GM12873 (cell line): ENCODE measurements at regions not wholly inside any gene's neighbourhood (a gene's known extent, or its start where the extent isn't known, plus 50 kb on each side); places are given as distances from the start of the nearest gene placed in this dataset.

Experiments
- CTCF ChIP-seq: IDR thresholded peaks from 2 replicates; pipeline ENCODE4 v1.5.1; 2012; ENCODE audit warnings: low read depth, mild to moderate bottlenecking, moderate library complexity, low read length, control low read depth; ENCODE audit not compliant: insufficient read depth; ENCODE audit errors: missing control alignments

DNA sequence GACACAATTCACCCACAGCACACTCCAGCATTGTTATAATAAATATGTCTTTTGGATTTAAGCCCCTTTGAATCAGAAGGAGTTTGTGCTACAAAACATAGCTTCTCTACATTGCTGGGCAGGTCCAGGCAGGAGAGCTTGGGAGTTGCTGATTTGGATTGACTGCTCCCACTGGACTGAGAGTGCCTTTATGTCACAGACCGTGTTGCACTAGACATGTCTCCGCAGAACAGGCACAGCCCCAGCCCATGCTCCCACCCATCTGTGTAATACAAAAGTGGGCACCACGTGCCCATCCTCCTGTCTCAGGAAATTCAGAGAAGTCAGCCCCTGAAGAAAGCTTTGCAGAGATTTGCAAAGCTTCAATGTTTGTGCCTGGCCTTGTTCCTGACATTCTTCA lies 117.1 kb downstream of the MED10 start:
- no peak for TF ChIP-seq CTCF

DNA sequence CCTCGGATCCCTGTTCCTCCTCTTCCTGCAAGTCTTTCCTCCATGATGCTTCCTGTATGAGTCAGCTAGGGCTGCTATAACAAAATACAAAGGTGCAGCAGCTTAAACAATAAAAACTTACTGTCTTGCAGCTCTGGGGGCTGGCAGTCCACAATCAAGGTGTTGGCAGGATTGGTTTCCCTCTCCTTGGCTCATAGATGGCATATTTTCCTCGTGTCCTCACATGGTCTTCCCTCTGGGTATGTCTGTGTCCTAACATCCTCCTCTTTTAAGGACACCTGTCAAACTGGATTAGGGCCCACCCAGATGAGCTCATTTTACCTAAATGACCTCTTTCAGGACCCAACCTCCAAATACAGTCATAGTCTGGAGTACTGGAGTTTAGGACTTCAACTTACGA lies 117.5 kb downstream of the MED10 start:
- TF ChIP-seq CTCF, result no peak

GRCh38 chr5:6256901-6257300 lies 121.4 kb downstream of the MED10 start:
- TF ChIP-seq CTCF, result no peak

DNA sequence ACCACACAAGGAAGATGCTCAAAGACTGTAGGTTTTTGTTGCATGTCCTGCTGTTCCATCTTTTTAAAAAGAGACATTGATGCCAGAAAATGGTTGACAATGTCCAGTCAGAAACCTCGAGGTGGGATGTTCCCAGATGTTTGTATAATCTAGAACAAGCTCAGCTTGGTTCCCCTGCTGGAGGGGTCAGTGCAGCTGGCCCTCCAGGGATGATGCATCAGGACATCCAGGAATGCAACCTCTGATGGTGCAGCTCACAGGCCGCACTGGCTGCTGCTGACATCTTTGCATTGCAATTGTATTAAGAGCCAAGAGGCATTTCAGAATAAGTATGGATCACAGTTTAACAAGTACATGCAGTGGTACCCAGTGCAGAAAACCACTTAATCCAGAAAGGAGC lies 122.4 kb downstream of the MED10 start:
- TF ChIP-seq CTCF, result no peak

DNA sequence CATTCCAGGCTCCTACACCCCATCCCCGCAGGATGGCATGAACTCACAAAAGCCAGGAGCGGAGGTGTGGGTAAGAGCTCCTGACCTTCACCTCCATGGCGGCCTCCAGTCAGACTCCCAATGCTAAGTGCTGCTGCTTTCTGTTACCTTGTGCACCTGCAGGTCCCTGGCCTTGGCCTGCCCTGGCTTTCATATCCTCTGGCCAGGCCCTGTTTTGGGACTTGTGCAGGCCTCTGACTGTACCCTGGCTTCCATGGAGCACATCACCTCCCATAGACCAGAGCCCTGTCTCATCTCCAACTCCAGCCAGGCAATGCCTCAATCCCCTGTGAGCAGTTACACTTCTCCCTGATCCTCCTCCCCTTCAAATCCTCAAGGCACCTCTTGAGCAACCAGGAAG lies 124.5 kb downstream of the MED10 start:
- TF ChIP-seq CTCF, result no peak

- no peak for TF ChIP-seq CTCF
These were observed 125.1 kb downstream of the MED10 start for GRCh38 chr5:6253281-6253680.

GRCh38 chr5:6252581-6252980 lies 125.8 kb downstream of the MED10 start:
- TF ChIP-seq CTCF, result no peak
